Keratinocyte (primary cell): ENCODE measurements at regions not wholly inside any gene's neighbourhood (a gene's known extent, or its start where the extent isn't known, plus 50 kb on each side); places are given as distances from the start of the nearest gene placed in this dataset.

Experiments
- DNase-seq: peaks from one replicate; pipeline ENCODE4 v3.0.0-alpha.2; 2011; ENCODE audit warnings: low read depth, missing footprints, low spot score
- FAIRE-seq: peaks from 2 replicates; lab custom pipeline; 2011; peaks lifted over from hg19 to GRCh38; lab: Jason Lieb, UNC
- H2AFZ ChIP-seq: 2 replicates; pipeline ENCODE4 v1.6.0; 2012; ENCODE audit warnings: low read length, control low read depth, inconsistent platforms; ENCODE audit not compliant: control insufficient read depth
- H3K27ac ChIP-seq: 2 replicates; pipeline ENCODE4 v1.5.1; 2011; ENCODE audit warnings: low read length; ENCODE audit not compliant: control insufficient read depth, insufficient read depth
- H3K27me3 ChIP-seq: 3 replicates; pipeline ENCODE4 v1.6.0; 2011; ENCODE audit warnings: low read length; ENCODE audit not compliant: control insufficient read depth, insufficient read depth; ENCODE audit errors: extremely low read depth
- H3K36me3 ChIP-seq, 2 experiments: 2 replicates in 1 of 2; 3 replicates in 1 of 2; pipeline ENCODE4 v1.5.1; 2011; ENCODE audit warnings: low read length in 2 of 2, mild to moderate bottlenecking in 1 of 2; ENCODE audit not compliant: control insufficient read depth in 2 of 2, insufficient read depth in 2 of 2; ENCODE audit errors: extremely low read depth in 1 of 2
- H3K4me1 ChIP-seq: 3 replicates; pipeline ENCODE4 v1.5.1; 2011; ENCODE audit warnings: low read length; ENCODE audit not compliant: control insufficient read depth, insufficient read depth; ENCODE audit errors: extremely low read depth
- H3K4me2 ChIP-seq: 3 replicates; pipeline ENCODE4 v1.6.0; 2011; ENCODE audit warnings: low read depth, low read length; ENCODE audit not compliant: control insufficient read depth, insufficient read depth; ENCODE audit errors: extremely low read depth
- H3K4me3 ChIP-seq, 3 experiments: fragments of 200-600 bp in 1 of 3; sonication (generic) in 1 of 3; 2 replicates in 2 of 3; 3 replicates in 1 of 3; pipeline ENCODE4 v1.5.1; 2011 to 2016; ENCODE audit warnings: low read length in 3 of 3, mild to moderate bottlenecking in 3 of 3, control low read depth in 2 of 3, inconsistent platforms in 1 of 3, low read depth in 1 of 3, mixed read lengths in 1 of 3, mixed run types in 1 of 3, moderate library complexity in 1 of 3; ENCODE audit not compliant: control insufficient read depth in 2 of 3, insufficient read depth in 2 of 3; ENCODE audit errors: extremely low read depth in 1 of 3
- H3K79me2 ChIP-seq: 2 replicates; pipeline ENCODE4 v1.6.0; 2012; ENCODE audit warnings: low read length; ENCODE audit not compliant: control insufficient read depth, insufficient read depth
- H3K9ac ChIP-seq: 3 replicates; pipeline ENCODE4 v1.6.0; 2011; ENCODE audit warnings: low read length; ENCODE audit not compliant: control insufficient read depth, insufficient read depth; ENCODE audit errors: extremely low read depth
- H3K9me1 ChIP-seq: 3 replicates; pipeline ENCODE4 v1.6.0; 2011; ENCODE audit warnings: low read length; ENCODE audit not compliant: control insufficient read depth, insufficient read depth; ENCODE audit errors: extremely low read depth
- H3K9me3 ChIP-seq: 2 replicates; pipeline ENCODE4 v1.5.1; 2012; ENCODE audit warnings: low read depth, low read length; ENCODE audit not compliant: control insufficient read depth
- H4K20me1 ChIP-seq: 3 replicates; pipeline ENCODE4 v1.6.0; 2011; ENCODE audit warnings: low read length; ENCODE audit not compliant: control insufficient read depth, insufficient read depth; ENCODE audit errors: extremely low read depth
- EZH2 ChIP-seq: IDR thresholded peaks from one replicate; pipeline ENCODE4 v1.6.1; 2012; ENCODE audit warnings: inconsistent platforms, mild to moderate bottlenecking, low read length, moderate library complexity
- dilution Hi-C: fragments of 300-500 bp; cut with MboI; formaldehyde crosslinking; loops from one replicate; pipeline ENCODE4 v1.7.0; 2020; ENCODE audit warnings: low sequenced_read_pairs; ENCODE audit not compliant: extremely low pct_ligation_motif_present
- TF ChIP-seq, protein P1 (sequence below), 3 experiments: IDR thresholded peaks in 1 of 3; conservative IDR thresholded peaks in 1 of 3; optimal IDR thresholded peaks in 1 of 3; 2 replicates in 2 of 3; 3 replicates in 1 of 3; pipeline versions ENCODE3 to v1.5.1; 2011; ENCODE audit warnings: low read length in 3 of 3, mild to moderate bottlenecking in 3 of 3, moderate library complexity in 2 of 3, control low read depth in 1 of 3, inconsistent platforms in 1 of 3; ENCODE audit not compliant: insufficient read depth in 2 of 3; ENCODE audit errors: extremely low read depth in 1 of 3

DNA sequence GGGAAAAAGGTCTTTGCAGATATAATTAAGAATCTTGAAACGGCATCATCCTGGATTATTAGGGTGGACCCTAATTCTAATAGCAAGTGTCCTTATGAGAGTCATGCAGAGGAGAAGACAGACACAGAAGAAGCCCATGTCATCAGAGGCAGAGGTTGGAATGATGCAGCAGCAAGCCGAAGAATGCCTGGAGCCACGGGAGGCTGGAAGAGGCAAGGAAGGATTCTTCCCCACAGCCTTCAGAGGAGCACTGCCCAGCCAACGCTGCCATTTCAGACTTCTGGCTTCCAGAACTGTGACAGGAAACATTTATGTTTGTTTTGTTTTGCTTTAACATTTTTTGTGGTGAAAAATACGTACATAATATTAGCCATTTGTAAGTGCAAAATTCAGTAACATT is 72.3 kb downstream of the MCFD2 start:
- Histone ChIP-seq H3K27ac (no peak overlapping the region), H3K9ac (no peak overlapping the region), H3K9me1 (peaks cover 3% of the 10 kb centered on the region), H3K9me3 (no peaks in the 10 kb centered on the region), H3K27me3 (no peaks in the 10 kb centered on the region), H3K4me1 (peaks cover 31% of the 10 kb centered on the region), H3K79me2 (no peaks in the 10 kb centered on the region), H4K20me1 (no peaks in the 10 kb centered on the region), H3K4me3 (no peak overlapping the region), H3K36me3 (no peaks in the 10 kb centered on the region), H2AFZ (no peak overlapping the region), H3K4me2 (no peak overlapping the region)
- DNase-seq (no peak), FAIRE-seq (no peak)
- dilution Hi-C loops: no loop called here
- TF ChIP-seq, protein P1, sequence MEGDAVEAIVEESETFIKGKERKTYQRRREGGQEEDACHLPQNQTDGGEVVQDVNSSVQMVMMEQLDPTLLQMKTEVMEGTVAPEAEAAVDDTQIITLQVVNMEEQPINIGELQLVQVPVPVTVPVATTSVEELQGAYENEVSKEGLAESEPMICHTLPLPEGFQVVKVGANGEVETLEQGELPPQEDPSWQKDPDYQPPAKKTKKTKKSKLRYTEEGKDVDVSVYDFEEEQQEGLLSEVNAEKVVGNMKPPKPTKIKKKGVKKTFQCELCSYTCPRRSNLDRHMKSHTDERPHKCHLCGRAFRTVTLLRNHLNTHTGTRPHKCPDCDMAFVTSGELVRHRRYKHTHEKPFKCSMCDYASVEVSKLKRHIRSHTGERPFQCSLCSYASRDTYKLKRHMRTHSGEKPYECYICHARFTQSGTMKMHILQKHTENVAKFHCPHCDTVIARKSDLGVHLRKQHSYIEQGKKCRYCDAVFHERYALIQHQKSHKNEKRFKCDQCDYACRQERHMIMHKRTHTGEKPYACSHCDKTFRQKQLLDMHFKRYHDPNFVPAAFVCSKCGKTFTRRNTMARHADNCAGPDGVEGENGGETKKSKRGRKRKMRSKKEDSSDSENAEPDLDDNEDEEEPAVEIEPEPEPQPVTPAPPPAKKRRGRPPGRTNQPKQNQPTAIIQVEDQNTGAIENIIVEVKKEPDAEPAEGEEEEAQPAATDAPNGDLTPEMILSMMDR (optimal IDR thresholded peaks at IDR 0.05 in 1 of 3, IDR thresholded peaks at IDR 0.05 in 1 of 3, conservative IDR thresholded peaks at IDR 0.05 in 1 of 3; ENCODE audit: extremely low read depth in 1 of 3, insufficient read depth in 2 of 3, low read length in 3 of 3): no peak
- TF ChIP-seq EZH2: no peak

- H3K4me2 ChIP-seq: no peak overlapping the region
- no peak overlapping the region for H3K4me3 ChIP-seq
- no peaks in the 10 kb centered on the region for H4K20me1 ChIP-seq
- H3K9ac ChIP-seq: no peak overlapping the region
- dilution Hi-C loops: no loop called here
- no peaks in the 10 kb centered on the region for H3K79me2 ChIP-seq
- no peaks in the 10 kb centered on the region for H3K36me3 ChIP-seq
- no peak overlapping the region for H2AFZ ChIP-seq
- no peak for FAIRE-seq
- TF ChIP-seq, protein P1 (optimal IDR thresholded peaks at IDR 0.05 in 1 of 3, IDR thresholded peaks at IDR 0.05 in 1 of 3, conservative IDR thresholded peaks at IDR 0.05 in 1 of 3; ENCODE audit: extremely low read depth in 1 of 3, insufficient read depth in 2 of 3, low read length in 3 of 3): no peak
- TF ChIP-seq EZH2: no peak
- no peaks in the 10 kb centered on the region for H3K27me3 ChIP-seq
- H3K4me1 ChIP-seq: peaks cover 26% of the 10 kb centered on the region
- peaks cover 3% of the 10 kb centered on the region for H3K9me1 ChIP-seq
- no peak for DNase-seq
- no peaks in the 10 kb centered on the region for H3K9me3 ChIP-seq
- H3K27ac ChIP-seq: no peak overlapping the region
Measured at GRCh38 chr2:46842876-46843275, 72.7 kb downstream of the MCFD2 start.
